ENCODE measurements at regions not wholly inside any gene's neighbourhood (a gene's known extent, or its start where the extent isn't known, plus 50 kb on each side); places are given as distances from the start of the nearest gene placed in this dataset.

GRCh38 chr22:47551431-47551775 is 789.0 kb downstream of the TBC1D22A start:
- no peaks in the 10 kb centered on the region for H3K9me2 ChIP-seq (replicated peaks; ENCODE audit: low read depth, low read length)
- no peak for TF ChIP-seq EZH2phosphoT487 (IDR thresholded peaks at IDR 0.05; ENCODE audit: borderline replicate concordance)
- TF ChIP-seq CTCF (conservative IDR thresholded peaks at IDR 0.05; ENCODE audit: low read length): no peak
- H3K9ac ChIP-seq (ENCODE audit: low read depth, low read length, poor library complexity, severe bottlenecking): no peak overlapping the region
- no peaks in the 10 kb centered on the region for H3K27me3 ChIP-seq (ENCODE audit: insufficient read depth, low read length, poor library complexity, severe bottlenecking)
- no peaks in the 10 kb centered on the region for H3K4me1 ChIP-seq (ENCODE audit: insufficient read depth, low read length, poor library complexity, severe bottlenecking)
- peaks cover 6% of the 10 kb centered on the region; the same call in 1 of the 2 replicates for H3K9me3 ChIP-seq (ENCODE audit: insufficient read depth, low read depth, low read length)
- no peaks in the 10 kb centered on the region for H3K36me3 ChIP-seq (ENCODE audit: insufficient read depth, low read length)
- H3F3A ChIP-seq (ENCODE audit: low read depth): no peaks in the 10 kb centered on the region
- no peaks in the 10 kb centered on the region for H4K20me1 ChIP-seq (ENCODE audit: insufficient read depth, low read length, poor library complexity, severe bottlenecking)
- H3K4me2 ChIP-seq (ENCODE audit: low read depth, low read length, poor library complexity, severe bottlenecking): no peak overlapping the region
- H2AFZ ChIP-seq (ENCODE audit: low read length): no peak overlapping the region
- H3K79me2 ChIP-seq (ENCODE audit: insufficient read depth, low read length): no peaks in the 10 kb centered on the region
- no peak overlapping the region for H3K4me3 ChIP-seq (ENCODE audit: low read length, poor library complexity, severe bottlenecking)

GRCh38 chr22:47550524-47551430 is 788.3 kb downstream of the TBC1D22A start:
- Histone ChIP-seq H3K4me2 (ENCODE audit: low read depth, low read length, poor library complexity, severe bottlenecking) (no peak overlapping the region), H3K4me1 (ENCODE audit: insufficient read depth, low read length, poor library complexity, severe bottlenecking) (no peaks in the 10 kb centered on the region), H3K4me3 (ENCODE audit: low read length, poor library complexity, severe bottlenecking) (no peak overlapping the region), H3K9me3 (ENCODE audit: insufficient read depth, low read depth, low read length) (peaks cover 6% of the 10 kb centered on the region; the same call in 1 of the 2 replicates), H3K9ac (ENCODE audit: low read depth, low read length, poor library complexity, severe bottlenecking) (no peak overlapping the region), H2AFZ (ENCODE audit: low read length) (no peak overlapping the region), H3K36me3 (ENCODE audit: insufficient read depth, low read length) (no peaks in the 10 kb centered on the region), H3K27me3 (ENCODE audit: insufficient read depth, low read length, poor library complexity, severe bottlenecking) (no peaks in the 10 kb centered on the region), H4K20me1 (ENCODE audit: insufficient read depth, low read length, poor library complexity, severe bottlenecking) (no peaks in the 10 kb centered on the region), H3K79me2 (ENCODE audit: insufficient read depth, low read length) (no peaks in the 10 kb centered on the region), H3F3A (ENCODE audit: low read depth) (no peaks in the 10 kb centered on the region), H3K9me2 (replicated peaks; ENCODE audit: low read depth, low read length) (no peaks in the 10 kb centered on the region)
- TF ChIP-seq CTCF (conservative IDR thresholded peaks at IDR 0.05; ENCODE audit: low read length) (no peak), EZH2phosphoT487 (IDR thresholded peaks at IDR 0.05; ENCODE audit: borderline replicate concordance) (no peak)

DNA sequence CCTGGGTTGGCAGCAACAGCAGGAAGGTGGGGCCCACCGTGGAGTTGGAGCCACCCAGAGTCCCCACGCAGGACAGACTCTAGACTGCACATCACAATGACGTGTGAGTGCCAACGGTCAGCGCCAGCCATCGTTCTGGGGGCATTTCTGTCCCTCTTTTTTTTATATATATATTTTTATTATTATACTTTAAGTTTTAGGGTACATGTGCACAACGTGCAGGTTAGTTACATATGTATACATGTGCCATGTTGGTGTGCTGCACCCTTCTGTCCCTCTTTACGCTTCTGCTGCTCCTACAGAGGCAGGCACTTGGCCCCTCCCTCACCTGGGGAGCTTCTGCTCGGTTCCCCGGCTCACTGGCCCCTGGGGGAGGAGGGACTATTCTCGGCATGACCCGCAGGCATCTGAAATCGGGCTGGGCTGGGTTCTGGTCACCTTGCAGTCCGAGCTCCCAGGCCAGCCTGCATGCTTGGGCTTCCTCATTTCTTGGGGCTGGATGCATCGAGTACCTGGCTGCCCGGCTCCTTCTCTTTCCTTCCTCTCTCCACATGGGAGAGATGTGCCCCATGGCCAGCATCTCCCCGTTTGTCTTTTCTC is 787.4 kb downstream of the TBC1D22A start:
- Histone ChIP-seq H3K79me2 (ENCODE audit: insufficient read depth, low read length) (no peaks in the 10 kb centered on the region), H2AFZ (ENCODE audit: low read length) (no peak overlapping the region), H4K20me1 (ENCODE audit: insufficient read depth, low read length, poor library complexity, severe bottlenecking) (no peaks in the 10 kb centered on the region), H3K36me3 (ENCODE audit: insufficient read depth, low read length) (no peaks in the 10 kb centered on the region), H3F3A (ENCODE audit: low read depth) (no peaks in the 10 kb centered on the region), H3K4me1 (ENCODE audit: insufficient read depth, low read length, poor library complexity, severe bottlenecking) (no peaks in the 10 kb centered on the region), H3K9me2 (replicated peaks; ENCODE audit: low read depth, low read length) (no peaks in the 10 kb centered on the region), H3K4me2 (ENCODE audit: low read depth, low read length, poor library complexity, severe bottlenecking) (no peak overlapping the region), H3K27me3 (ENCODE audit: insufficient read depth, low read length, poor library complexity, severe bottlenecking) (no peaks in the 10 kb centered on the region), H3K9ac (ENCODE audit: low read depth, low read length, poor library complexity, severe bottlenecking) (no peak overlapping the region), H3K9me3 (ENCODE audit: insufficient read depth, low read depth, low read length) (peaks cover 14% of the 10 kb centered on the region; the same call in 1 of the 2 replicates), H3K4me3 (ENCODE audit: low read length, poor library complexity, severe bottlenecking) (no peak overlapping the region)
- TF ChIP-seq CTCF (conservative IDR thresholded peaks at IDR 0.05; ENCODE audit: low read length) (no peak), EZH2phosphoT487 (IDR thresholded peaks at IDR 0.05; ENCODE audit: borderline replicate concordance) (no peak)
